Stimulated activated CD4-positive, alpha-beta T cell treated with anti-CD3 and anti-CD28 coated beads, Interleukin-12 subunit alpha, Interleukin-12 subunit beta, amount 100 ng/mL, for 48 hours (primary cell): ENCODE measurements at regions not wholly inside any gene's neighbourhood (a gene's known extent, or its start where the extent isn't known, plus 50 kb on each side); places are given as distances from the start of the nearest gene placed in this dataset.
"Not testable (repeated sequence)": the region's sequence is repeated elsewhere in the genome, so short reads cannot be mapped to it uniquely, and the experiment has no call there.

Source experiments
- DNase-seq, 3 donors: peaks; one replicate each; pipeline ENCODE4 v3.0.0-alpha.2; 2020; ENCODE audit warnings: low read depth in 2 of 3, low spot score in 1 of 3

GRCh38 chr7:10557375-10557774 lies 416.3 kb upstream of the PHF14 start:
- DNase-seq = no peak

GRCh38 chr7:10560497-10560896 lies 413.2 kb upstream of the PHF14 start:
- no peak for DNase-seq

- DNase-seq = no peak
Observed at GRCh38 chr7:10568891-10569290, 404.8 kb upstream of the PHF14 start.

GRCh38 chr7:10571759-10572158 lies 401.9 kb upstream of the PHF14 start:
- DNase-seq = no peak

- no peak for DNase-seq
Observed at GRCh38 chr7:10577866-10578374, 395.8 kb upstream of the PHF14 start.

- no peak for DNase-seq
Observed at GRCh38 chr7:10579561-10579960, 394.1 kb upstream of the PHF14 start.

GRCh38 chr7:10584886-10585285 lies 388.8 kb upstream of the PHF14 start:
- DNase-seq = no peak

GRCh38 chr7:10588084-10588483 lies 385.6 kb upstream of the PHF14 start:
- DNase-seq = no peak

- no peak for DNase-seq
Observed at GRCh38 chr7:10592604-10593003, 381.1 kb upstream of the PHF14 start.

- no peak for DNase-seq
Observed at GRCh38 chr7:10593080-10593479, 380.6 kb upstream of the PHF14 start.

GRCh38 chr7:10596827-10597226 lies 376.8 kb upstream of the PHF14 start:
- no peak for DNase-seq

GRCh38 chr7:10604128-10604527 lies 369.5 kb upstream of the PHF14 start:
- no peak for DNase-seq

- DNase-seq = no peak
Observed at GRCh38 chr7:10612950-10613349, 360.7 kb upstream of the PHF14 start.

GRCh38 chr7:10618953-10619352 lies 354.7 kb upstream of the PHF14 start:
- no peak for DNase-seq

GRCh38 chr7:10632712-10633111 lies 341.0 kb upstream of the PHF14 start:
- no peak for DNase-seq

GRCh38 chr7:10634239-10634638 lies 339.4 kb upstream of the PHF14 start:
- no peak for DNase-seq

GRCh38 chr7:10637991-10638390 lies 335.7 kb upstream of the PHF14 start:
- DNase-seq = no peak

GRCh38 chr7:10643545-10643944 lies 330.1 kb upstream of the PHF14 start:
- no peak for DNase-seq

- no peak for DNase-seq
Observed at GRCh38 chr7:10644849-10645248, 328.8 kb upstream of the PHF14 start.

GRCh38 chr7:10646194-10646593 lies 327.5 kb upstream of the PHF14 start:
- DNase-seq = no peak

GRCh38 chr7:10648289-10648688 lies 325.4 kb upstream of the PHF14 start:
- DNase-seq = no peak

- DNase-seq = not testable (repeated sequence)
Observed at GRCh38 chr7:10649120-10649519, 324.6 kb upstream of the PHF14 start.

GRCh38 chr7:10655031-10655430 lies 318.6 kb upstream of the PHF14 start:
- DNase-seq = no peak

GRCh38 chr7:10657201-10657600 lies 316.5 kb upstream of the PHF14 start:
- no peak for DNase-seq
